GM18505 (cell line): ENCODE measurements at regions not wholly inside any gene's neighbourhood (a gene's known extent, or its start where the extent isn't known, plus 50 kb on each side); places are given as distances from the start of the nearest gene placed in this dataset.

Source experiments
- ATAC-seq: cut with Tn5 transposase; IDR thresholded peaks from one replicate; pipeline ENCODE4 v1.9.1; 2021; ENCODE audit not compliant: unreplicated experiment
- POLR2A ChIP-seq: IDR thresholded peaks from 4 replicates; pipeline ENCODE4 v1.6.1; 2011; ENCODE audit warnings: borderline replicate concordance; ENCODE audit not compliant: insufficient read depth, insufficient read length; ENCODE audit errors: extremely low read depth

DNA sequence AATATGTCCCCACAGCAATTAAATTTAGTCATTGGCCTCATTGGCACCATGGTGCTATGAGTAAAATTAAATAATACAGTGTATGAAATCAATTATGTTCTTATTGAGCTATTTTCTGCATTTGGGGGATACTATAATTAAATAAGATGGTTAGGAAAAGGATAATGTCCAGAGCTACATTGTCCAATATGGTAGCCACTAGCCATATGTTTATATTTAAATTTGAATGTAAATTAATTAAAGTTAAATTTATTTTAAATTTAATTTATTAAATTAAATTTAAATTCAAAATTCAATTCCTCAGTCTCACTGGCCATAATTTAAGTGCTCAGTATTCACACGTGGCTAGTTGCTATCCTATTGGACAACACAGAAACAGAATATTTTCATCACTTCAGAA, 115.7 kb downstream of the SPATA31D1 start:
- TF ChIP-seq POLR2A = no peak
- no peak for ATAC-seq

DNA sequence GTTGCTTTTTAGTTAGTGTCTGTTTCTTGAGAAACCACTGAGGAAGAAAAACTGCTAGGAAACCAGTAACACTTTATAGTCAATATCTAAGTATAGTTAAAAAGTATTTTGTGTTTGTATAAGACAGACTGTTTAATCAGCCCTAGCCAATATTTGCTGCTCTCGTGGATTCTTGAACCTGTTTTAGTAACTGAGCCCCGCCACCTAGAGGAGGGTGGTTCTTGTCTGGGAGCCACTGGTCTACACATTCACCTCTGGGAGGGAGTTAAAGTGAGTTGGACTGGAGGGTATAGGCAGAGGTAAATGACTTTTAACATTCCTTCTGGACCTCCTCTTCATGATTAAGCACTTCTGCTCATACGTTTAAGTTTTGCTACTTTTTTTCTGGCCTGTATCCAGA, 117.2 kb downstream of the SPATA31D1 start:
- TF ChIP-seq POLR2A = no peak
- ATAC-seq = no peak

DNA sequence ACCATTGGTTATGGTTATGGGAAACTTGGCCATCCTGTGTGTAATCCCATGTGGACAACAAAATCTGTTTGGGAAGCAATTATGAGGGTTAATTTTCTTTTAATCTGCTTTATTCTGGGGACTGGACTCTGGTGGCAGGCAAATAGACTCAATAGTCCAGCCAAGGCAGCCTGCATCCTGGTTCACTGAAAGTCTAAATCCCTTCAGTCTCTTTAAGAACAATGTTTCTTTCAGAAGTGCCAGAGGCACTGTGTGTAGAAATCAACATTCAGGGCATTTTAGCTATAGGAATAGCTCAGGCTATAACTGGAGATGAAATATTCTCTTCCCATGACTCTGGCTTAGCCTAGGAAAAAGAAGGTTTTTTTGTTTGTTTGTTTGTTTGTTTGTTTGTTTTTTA, 118.0 kb downstream of the SPATA31D1 start:
- no peak for ATAC-seq
- no peak for TF ChIP-seq POLR2A

DNA sequence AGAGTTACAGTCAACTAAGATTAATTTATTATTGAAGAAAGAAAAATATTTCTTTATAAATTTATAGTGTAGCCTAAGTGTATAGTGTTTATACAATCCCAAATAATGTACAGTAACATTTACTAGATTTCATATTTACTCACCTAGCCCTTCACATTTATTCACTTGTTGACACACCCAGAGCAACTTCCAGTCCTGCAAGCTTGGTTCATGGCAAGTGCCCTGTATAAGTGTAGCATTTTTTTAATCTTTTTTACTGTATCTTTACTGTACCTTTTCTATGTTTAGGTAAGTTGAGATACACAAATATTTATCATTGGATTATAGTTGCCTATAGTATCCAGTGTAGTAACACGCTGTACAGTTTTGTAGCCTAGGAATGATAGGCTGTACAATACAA, 119.9 kb downstream of the SPATA31D1 start:
- TF ChIP-seq POLR2A = no peak
- no peak for ATAC-seq

DNA sequence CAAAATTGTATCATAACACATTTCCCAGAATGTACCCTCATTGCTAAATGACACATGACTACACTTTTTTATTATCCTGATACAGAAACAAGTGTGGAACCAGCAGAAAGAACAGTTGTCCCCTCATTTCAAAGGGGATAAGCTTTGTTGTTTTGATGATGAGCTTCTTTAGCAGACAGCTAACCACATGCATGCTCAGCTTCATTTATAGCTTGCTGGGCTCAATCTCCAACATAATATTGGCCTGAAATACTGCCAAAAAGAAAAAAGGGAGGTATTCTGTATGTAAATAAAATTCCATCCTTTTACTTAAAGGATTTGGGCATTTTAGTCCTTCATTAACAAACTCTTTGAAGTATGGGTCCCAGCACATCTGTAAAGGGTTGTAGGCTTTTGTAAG, 120.4 kb downstream of the SPATA31D1 start:
- TF ChIP-seq POLR2A = no peak
- ATAC-seq = no peak

DNA sequence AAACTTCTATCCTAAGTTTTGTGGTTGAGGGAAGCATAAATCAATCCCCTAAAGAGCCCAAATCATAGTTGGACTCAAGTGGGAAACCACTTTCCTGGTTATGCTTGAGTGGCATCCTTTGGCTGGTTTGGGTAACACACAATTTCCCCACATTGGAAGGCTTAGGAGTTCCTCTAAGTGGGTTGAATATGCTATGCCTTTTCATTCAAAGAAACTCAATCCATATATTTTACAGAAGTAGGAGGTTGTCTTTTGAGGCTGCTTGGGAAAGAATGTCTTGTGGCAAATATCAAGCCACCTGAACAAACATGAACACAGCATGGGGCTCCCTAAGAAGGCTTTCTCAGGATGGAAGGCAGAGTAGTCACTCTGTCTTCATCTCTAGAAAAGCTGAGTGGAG, 121.1 kb downstream of the SPATA31D1 start:
- no peak for ATAC-seq
- no peak for TF ChIP-seq POLR2A

DNA sequence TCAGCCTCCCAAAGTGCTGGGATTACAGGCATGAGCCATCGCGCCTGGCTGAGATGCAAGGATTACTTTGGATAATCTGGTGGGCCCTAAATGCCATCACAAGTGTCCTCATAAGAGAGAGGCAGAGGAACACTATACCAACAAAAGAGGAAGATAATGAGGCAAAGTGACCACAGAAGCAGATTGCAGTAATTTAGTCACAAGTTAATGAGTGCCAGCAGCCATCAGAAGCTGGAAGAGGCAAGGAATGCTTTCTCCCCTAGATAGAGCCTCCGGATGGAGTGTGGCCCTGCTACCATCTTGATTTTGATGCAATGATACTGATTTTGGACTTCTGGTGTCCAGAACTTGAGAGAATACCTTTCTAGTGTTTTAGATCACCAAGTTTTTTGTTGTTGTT, 122.3 kb downstream of the SPATA31D1 start:
- TF ChIP-seq POLR2A = no peak
- ATAC-seq = no peak

DNA sequence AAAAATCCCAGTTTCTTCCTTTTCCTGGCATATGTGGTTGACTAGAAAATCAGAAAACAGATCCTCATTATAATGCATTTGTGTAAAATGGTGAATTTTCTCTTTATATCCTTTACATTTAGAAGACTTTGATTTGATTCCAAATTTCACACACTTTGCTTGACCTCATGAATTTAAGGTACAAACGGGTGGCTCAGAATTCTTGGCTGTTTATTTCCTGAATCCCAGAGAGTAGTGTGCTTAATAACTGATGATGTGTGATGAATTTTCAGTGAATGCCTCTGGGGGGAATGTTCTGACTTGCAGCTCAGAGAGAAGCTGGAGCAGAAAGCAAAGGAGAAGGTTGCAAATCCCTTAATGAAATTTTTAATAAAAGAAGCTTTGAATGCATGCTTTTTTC, 126.8 kb downstream of the SPATA31D1 start:
- no peak for TF ChIP-seq POLR2A
- no peak for ATAC-seq

DNA sequence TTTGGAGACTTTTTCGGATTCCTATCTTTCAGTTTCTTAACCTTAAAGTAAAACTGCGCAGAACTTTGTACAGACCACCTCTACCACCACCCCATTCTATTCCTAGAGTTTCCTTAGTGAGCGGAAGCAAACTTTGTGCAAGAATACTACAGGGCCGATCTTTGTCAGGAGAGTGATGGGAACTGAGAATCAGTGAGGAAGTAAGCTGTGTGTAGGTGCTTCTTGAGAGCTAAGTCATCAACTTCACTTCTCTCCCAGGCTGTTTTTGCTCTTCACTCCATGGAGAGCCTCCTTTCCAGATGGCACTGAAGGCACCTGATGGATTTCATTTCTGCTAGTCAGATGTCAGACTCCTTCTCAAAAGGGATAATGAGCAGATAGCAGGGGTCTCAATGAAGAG, 127.3 kb downstream of the SPATA31D1 start:
- no peak for TF ChIP-seq POLR2A
- ATAC-seq = no peak

DNA sequence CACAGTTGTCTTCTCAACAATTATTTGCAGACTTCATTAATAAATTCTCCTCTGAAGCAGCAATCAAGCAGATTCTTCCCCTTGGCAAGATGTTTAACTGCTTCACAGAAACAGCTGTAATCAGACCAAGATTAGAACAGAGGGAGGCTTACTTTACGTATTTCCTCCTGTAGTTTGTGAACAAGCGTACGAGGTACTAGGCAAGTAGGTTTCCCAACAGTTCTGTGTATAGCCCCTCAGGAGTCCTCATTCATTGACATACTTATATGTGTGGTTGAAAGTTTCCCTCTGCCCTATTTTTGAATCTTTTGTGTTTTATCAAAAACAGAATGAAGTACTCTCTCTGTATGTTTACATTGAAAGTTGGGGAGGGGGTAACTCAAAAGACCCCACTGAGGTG, 128.0 kb downstream of the SPATA31D1 start:
- ATAC-seq = no peak
- no peak for TF ChIP-seq POLR2A

DNA sequence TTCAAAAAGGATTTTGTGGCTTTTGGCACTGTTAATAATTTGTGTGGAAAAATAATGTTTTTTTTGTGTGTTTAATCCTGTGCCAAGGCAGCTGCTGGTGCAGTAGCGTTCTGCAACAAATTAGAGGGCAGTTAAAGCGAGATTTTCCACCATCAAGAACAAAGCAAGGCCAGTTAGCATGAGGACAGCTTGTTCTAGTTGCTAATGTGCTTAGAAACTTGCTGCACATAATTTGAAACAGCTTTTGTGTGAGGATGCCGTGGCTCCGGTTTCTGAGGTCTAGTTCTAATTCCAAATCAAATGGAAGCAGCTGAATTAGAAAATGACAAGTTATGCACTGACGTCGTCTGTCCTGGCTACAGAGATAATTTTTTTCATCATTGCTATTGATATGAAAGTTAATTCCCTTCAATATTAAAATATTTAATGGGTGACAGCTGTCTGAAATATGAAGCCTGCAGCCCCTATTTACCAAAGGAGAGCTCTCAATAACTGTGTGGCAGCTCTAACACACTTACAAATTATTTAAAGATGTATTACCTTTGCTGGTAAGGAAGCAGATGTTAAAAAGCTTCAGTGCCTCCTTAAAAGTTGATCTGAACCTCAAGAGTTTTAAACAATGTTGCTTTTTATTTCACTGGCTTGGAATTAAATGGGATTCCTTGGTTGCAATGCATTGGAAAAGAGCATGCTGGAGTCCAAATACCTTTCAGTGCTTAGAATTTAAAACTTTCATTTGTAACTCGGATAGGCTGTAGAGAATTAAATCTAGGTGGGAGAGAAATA, 128.6 kb downstream of the SPATA31D1 start:
- no peak for ATAC-seq
- TF ChIP-seq POLR2A = no peak

DNA sequence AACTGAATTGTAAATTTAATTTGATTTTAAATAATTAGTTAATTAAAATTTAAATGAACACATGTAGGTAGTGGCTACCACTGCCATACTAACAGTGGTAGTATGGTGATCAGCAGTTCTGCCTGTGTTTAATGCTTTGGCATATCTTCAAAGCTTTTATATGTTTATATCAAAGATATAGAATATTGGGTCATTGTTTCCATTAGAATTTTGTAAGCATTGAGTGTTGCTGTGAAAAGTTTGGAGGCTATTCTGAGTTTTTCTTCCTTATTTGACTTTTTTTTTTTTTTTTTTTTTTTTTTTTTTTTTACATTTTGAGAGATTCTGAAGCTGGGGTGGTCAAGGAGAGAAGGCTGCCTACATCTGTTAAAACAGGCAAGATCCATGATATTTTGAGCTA, 134.2 kb downstream of the SPATA31D1 start:
- no peak for ATAC-seq
- no peak for TF ChIP-seq POLR2A

DNA sequence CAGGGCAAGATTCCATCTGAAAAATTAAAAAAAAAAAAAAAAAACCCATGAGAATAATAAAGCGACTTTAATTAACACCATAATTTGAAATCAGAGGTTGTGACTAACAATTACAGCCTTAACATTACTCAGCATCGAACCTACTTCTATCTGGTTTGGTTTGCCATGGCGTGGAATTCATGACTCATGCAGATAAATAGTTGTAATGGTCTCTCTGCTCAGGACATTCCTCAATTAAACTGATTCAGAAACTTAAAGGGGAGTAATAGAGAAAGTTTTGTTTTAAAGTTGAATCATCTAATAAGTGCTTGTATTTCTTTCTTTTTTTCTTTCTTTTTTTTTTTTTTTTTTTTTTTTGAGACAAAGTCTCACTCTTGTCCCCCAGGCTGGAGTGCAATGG, 135.5 kb downstream of the SPATA31D1 start:
- TF ChIP-seq POLR2A = no peak
- ATAC-seq = no peak

DNA sequence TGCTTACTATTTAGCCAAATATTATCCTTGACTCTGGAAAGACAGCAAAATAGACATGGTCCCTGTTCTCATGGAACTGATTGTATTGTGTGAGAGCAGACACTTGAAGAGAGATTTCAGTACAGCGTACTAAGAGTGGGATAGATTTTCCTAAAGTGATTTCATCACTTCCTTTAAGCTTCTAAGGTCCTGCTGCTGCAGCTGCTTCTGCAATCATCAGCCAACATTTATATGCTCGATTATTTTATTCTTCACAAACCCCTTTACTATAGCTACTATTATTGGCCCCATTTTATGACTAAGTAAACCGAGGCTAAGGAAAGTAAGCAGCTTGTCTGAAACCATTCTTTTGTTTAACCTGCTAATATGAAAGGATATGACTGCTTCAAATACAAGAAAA, 137.7 kb downstream of the SPATA31D1 start:
- TF ChIP-seq POLR2A = no peak
- ATAC-seq = no peak

DNA sequence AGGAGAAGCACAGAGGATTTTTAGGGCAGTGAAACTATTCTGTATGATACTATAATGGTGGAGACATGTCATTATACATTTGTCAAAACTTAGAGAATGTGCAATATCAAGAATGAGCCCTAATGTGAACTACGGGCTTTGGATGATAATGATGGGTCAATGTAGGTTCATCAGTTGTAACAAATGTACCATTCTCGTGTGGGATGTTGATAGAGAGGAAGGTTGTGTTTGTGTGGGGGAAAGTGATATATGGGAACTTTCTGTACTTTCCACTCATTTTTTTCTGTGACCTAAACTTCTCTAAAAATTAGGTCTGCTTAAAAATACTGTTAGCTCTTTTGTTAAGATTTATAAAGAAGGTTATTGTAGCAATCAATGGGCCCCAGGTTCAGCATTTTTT, 138.9 kb downstream of the SPATA31D1 start:
- peak; percentile 12 for ATAC-seq
- TF ChIP-seq POLR2A = no peak
